B cell (primary cell): ENCODE measurements at regions not wholly inside any gene's neighbourhood (a gene's known extent, or its start where the extent isn't known, plus 50 kb on each side); places are given as distances from the start of the nearest gene placed in this dataset.

Source experiments
- ATAC-seq: fragments of 200-7000 bp; cut with Tn5 transposase; one replicate; pipeline ENCODE4 v1.10.0; 2021; ENCODE audit warnings: low read depth, mild to moderate bottlenecking, moderate number of reproducible peaks, moderate library complexity
- CTCF ChIA-PET: fragments of 350-600 bp; sonication (Branson Sonifier 250); formaldehyde crosslinking; loops from one replicate; lab custom pipeline; 2021; ENCODE audit warnings: antibody characterized with exemption, inconsistent platforms; lab: Charles Lee
- POLR2A ChIA-PET: fragments of 350-600 bp; sonication (Branson Sonifier 250); formaldehyde crosslinking; loops from one replicate; lab custom pipeline; 2021; ENCODE audit warnings: antibody characterized with exemption; lab: Charles Lee
- DNase-seq: peaks from one replicate; pipeline ENCODE4 v3.0.0; 2013
- H2AFZ ChIP-seq: 2 replicates; pipeline ENCODE4 v1.6.1; 2012; ENCODE audit warnings: mild to moderate bottlenecking, low read depth, low read length; ENCODE audit not compliant: insufficient read depth, poor library complexity, severe bottlenecking
- H3K27ac ChIP-seq, 2 donors: 1 replicate in 1 of 2; 2 replicates in 1 of 2; pipeline ENCODE4 v1.5.1; 2012 to 2013; ENCODE audit warnings: low read length in 2 of 2, mild to moderate bottlenecking in 2 of 2, moderate library complexity in 1 of 2
- H3K27me3 ChIP-seq, 4 experiments: fragments of 200-600 bp in 1 of 4; sonication (generic) in 1 of 4; replicated peaks in 1 of 4; 1 replicate in 2 of 4; 2 replicates in 2 of 4; pipeline versions ENCODE4 v1.6.1 to v1.7.0; 2013 to 2016; ENCODE audit warnings: low read length in 3 of 4, mild to moderate bottlenecking in 2 of 4, mixed read lengths in 1 of 4, moderate library complexity in 1 of 4; ENCODE audit not compliant: insufficient read depth in 4 of 4, control insufficient read depth in 3 of 4; ENCODE audit errors: control extremely low read depth in 1 of 4
- H3K36me3 ChIP-seq, 2 experiments: replicated peaks in 1 of 2; 1 replicate in 1 of 2; 2 replicates in 1 of 2; pipeline versions ENCODE4 v1.6.1 to v1.7.1; 2013; ENCODE audit warnings: low read length in 1 of 2; ENCODE audit not compliant: insufficient read depth in 2 of 2, control insufficient read depth in 1 of 2; ENCODE audit errors: control extremely low read depth in 1 of 2, extremely low read depth in 1 of 2
- H3K4me1 ChIP-seq, 2 donors: fragments of 200-600 bp in 1 of 2; sonication (generic) in 1 of 2; 1 replicate in 1 of 2; 2 replicates in 1 of 2; pipeline versions ENCODE4 v1.5.1 to v1.6.1; 2013 to 2017; ENCODE audit warnings: low read length in 2 of 2; ENCODE audit not compliant: control insufficient read depth in 2 of 2, insufficient read depth in 2 of 2
- H3K4me2 ChIP-seq: replicated peaks from 2 replicates; pipeline ENCODE3; 2012; ENCODE audit warnings: mild to moderate bottlenecking, low read depth, low read length; ENCODE audit not compliant: poor library complexity, severe bottlenecking
- H3K4me3 ChIP-seq, 5 experiments: fragments of 200-600 bp in 1 of 5; sonication (generic) in 1 of 5; 1 replicate in 3 of 5; 2 replicates in 2 of 5; pipeline versions ENCODE4 v1.5.1 to v1.7.0; 2011 to 2016; ENCODE audit warnings: low read length in 4 of 5, mild to moderate bottlenecking in 4 of 5, low read depth in 2 of 5, control low read depth in 1 of 5, moderate library complexity in 1 of 5; ENCODE audit not compliant: insufficient read depth in 1 of 5; ENCODE audit errors: control extremely low read depth in 1 of 5, extremely low read depth in 1 of 5
- H3K79me2 ChIP-seq: fragments of 200-600 bp; sonication (generic); one replicate; pipeline ENCODE4 v1.6.0; 2016; ENCODE audit warnings: low read length; ENCODE audit not compliant: control insufficient read depth, insufficient read depth
- H3K9ac ChIP-seq: fragments of 200-600 bp; sonication (generic); 2 replicates; pipeline ENCODE4 v1.6.1; 2017; ENCODE audit warnings: mild to moderate bottlenecking, low read length, moderate library complexity
- H3K9me3 ChIP-seq, 3 donors: one replicate each; pipeline versions ENCODE4 v1.6.1 to v1.7.1; 2013; ENCODE audit warnings: low read length in 2 of 3; ENCODE audit not compliant: control insufficient read depth in 2 of 3, insufficient read depth in 1 of 3; ENCODE audit errors: control extremely low read depth in 1 of 3
- H4K20me1 ChIP-seq: 2 replicates; pipeline ENCODE4 v1.6.0; 2012; ENCODE audit warnings: mild to moderate bottlenecking, low read length; ENCODE audit not compliant: insufficient read depth, control insufficient read depth, poor library complexity, severe bottlenecking
- H3K27ac Mint-ChIP-seq: one replicate; pipeline ENCODE4 v1.8.0; 2021; ENCODE audit warnings: mixed read lengths
- H3K27me3 Mint-ChIP-seq: one replicate; pipeline ENCODE4 v1.8.0; 2021; ENCODE audit warnings: mixed read lengths
- H3K4me1 Mint-ChIP-seq: one replicate; pipeline ENCODE4 v1.8.0; 2021; ENCODE audit warnings: mixed read lengths
- H3K4me3 Mint-ChIP-seq: one replicate; pipeline ENCODE4 v1.8.0; 2021; ENCODE audit warnings: mixed read lengths
- H3K9me3 Mint-ChIP-seq: one replicate; pipeline ENCODE4 v1.8.0; 2022; ENCODE audit warnings: mixed read lengths; ENCODE audit not compliant: insufficient read depth
- CTCF ChIP-seq: fragments of 200-600 bp; IDR thresholded peaks from one replicate; pipeline ENCODE4 v1.8.0; 2022; ENCODE audit warnings: antibody characterized with exemption, mild to moderate bottlenecking
- EZH2 ChIP-seq: IDR thresholded peaks from 2 replicates; pipeline ENCODE4 v1.6.1; 2012; ENCODE audit warnings: borderline replicate concordance, low read depth, mild to moderate bottlenecking, moderate library complexity, low read length; ENCODE audit not compliant: insufficient read depth, poor library complexity, severe bottlenecking
- WGBS: methylation state at CpG from one replicate; pipeline ENCODE4 v1.1.5; 2013; ENCODE audit warnings: missing lambda C conversion rate; ENCODE audit not compliant: insufficient coverage; 5-methylcytosine and 5-hydroxymethylcytosine counted together
- intact Hi-C: fragments of 100-400 bp; cut with micrococcal nuclease; formaldehyde crosslinking; loops from one replicate; pipeline ENCODE4 v1.10.0; 2022

GRCh38 chr16:17029602-17030350 lies 441.0 kb downstream of the XYLT1 start:
- H2AFZ ChIP-seq, result no peak overlapping the region
- TF ChIP-seq EZH2, result no peak
- TF ChIP-seq CTCF, result no peak
- no peak overlapping the region for H3K4me2 ChIP-seq
- peaks cover 0 to 9% (median 4%) of the 10 kb centered on the region in 3 donors for H3K9me3 ChIP-seq
- H4K20me1 ChIP-seq, result no peaks in the 10 kb centered on the region
- peaks cover 20% of the 10 kb centered on the region for H3K79me2 ChIP-seq
- DNase-seq (no peak), ATAC-seq (no peak)
- peaks cover 24 to 27% of the 10 kb centered on the region in 2 donors for H3K4me1 ChIP-seq
- intact Hi-C loops, result no loop called here
- no peak overlapping the region for H3K4me3 Mint-ChIP-seq
- CTCF ChIA-PET, result interaction anchor here (1.0 kb wide), 1 partner anchor 12 kb away, joined by 3 read pairs; no protein-coding TSS in a partner anchor
- H3K27me3 Mint-ChIP-seq, result no peaks in the 10 kb centered on the region
- WGBS, result 67% methylated on average over 1 of the region's 1 CpG
- no peak overlapping the region for H3K4me3 ChIP-seq
- H3K27me3 ChIP-seq, result no peaks in the 10 kb centered on the region
- H3K27ac Mint-ChIP-seq, result no peak overlapping the region
- H3K36me3 ChIP-seq, result peaks cover 0 to 2% of the 10 kb centered on the region in 2 experiments
- H3K27ac ChIP-seq, result no peak overlapping the region
- H3K9me3 Mint-ChIP-seq, result peaks cover 6% of the 10 kb centered on the region
- peaks cover 38% of the 10 kb centered on the region for H3K4me1 Mint-ChIP-seq
- H3K9ac ChIP-seq, result no peak overlapping the region
- POLR2A ChIA-PET, result interaction anchor here (0.7 kb wide), 1 partner anchor 33 kb away, joined by 3 read pairs; no protein-coding TSS in a partner anchor
